OCI-LY1 (cell line): ENCODE measurements at regions not wholly inside any gene's neighbourhood (a gene's known extent, or its start where the extent isn't known, plus 50 kb on each side); places are given as distances from the start of the nearest gene placed in this dataset.

Experiments used
- EZH2 ChIP-seq: fragments of 200-600 bp; sonication (generic), shearing (Covaris generic); IDR thresholded peaks from 2 replicates; pipeline ENCODE4 v1.8.0; 2017; ENCODE audit warnings: borderline replicate concordance, mixed run types, mild to moderate bottlenecking, antibody characterized with exemption, low read length, moderate library complexity, mixed read lengths
- TF ChIP-seq, protein P1 (sequence below): fragments of 200-600 bp; sonication (generic), shearing (Covaris generic); IDR thresholded peaks from 2 replicates; pipeline ENCODE4 v1.5.1; 2017; ENCODE audit warnings: mild to moderate bottlenecking, antibody characterized with exemption, low read length, moderate library complexity, mixed read lengths

DNA sequence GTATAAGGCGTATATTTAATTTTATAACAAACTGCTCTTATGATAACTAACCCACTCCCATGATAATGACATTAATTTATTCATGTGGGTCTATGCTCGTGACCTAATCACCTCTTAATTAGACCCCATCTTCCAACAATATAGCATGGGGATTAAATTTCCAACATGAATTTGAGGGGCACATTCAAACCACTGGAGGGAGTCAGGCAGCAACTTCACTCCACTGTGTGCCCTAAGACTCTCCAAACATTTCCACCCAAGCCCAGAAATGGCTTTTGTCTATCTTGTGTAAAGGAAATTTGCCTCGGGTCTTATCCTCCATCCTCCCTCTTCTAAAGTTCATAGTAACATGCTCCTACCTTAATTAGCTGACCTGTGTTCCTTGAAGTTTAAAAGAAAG lies 616.1 kb upstream of the CPEB2 start:
- TF ChIP-seq EZH2: no peak
- TF ChIP-seq, protein P1, sequence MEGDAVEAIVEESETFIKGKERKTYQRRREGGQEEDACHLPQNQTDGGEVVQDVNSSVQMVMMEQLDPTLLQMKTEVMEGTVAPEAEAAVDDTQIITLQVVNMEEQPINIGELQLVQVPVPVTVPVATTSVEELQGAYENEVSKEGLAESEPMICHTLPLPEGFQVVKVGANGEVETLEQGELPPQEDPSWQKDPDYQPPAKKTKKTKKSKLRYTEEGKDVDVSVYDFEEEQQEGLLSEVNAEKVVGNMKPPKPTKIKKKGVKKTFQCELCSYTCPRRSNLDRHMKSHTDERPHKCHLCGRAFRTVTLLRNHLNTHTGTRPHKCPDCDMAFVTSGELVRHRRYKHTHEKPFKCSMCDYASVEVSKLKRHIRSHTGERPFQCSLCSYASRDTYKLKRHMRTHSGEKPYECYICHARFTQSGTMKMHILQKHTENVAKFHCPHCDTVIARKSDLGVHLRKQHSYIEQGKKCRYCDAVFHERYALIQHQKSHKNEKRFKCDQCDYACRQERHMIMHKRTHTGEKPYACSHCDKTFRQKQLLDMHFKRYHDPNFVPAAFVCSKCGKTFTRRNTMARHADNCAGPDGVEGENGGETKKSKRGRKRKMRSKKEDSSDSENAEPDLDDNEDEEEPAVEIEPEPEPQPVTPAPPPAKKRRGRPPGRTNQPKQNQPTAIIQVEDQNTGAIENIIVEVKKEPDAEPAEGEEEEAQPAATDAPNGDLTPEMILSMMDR: no peak
